Mucosa of stomach (tissue), 1 donor: ENCODE measurements at regions not wholly inside any gene's neighbourhood (a gene's known extent, or its start where the extent isn't known, plus 50 kb on each side); places are given as distances from the start of the nearest gene placed in this dataset.

Experiments
- H3K27me3 ChIP-seq: one replicate; pipeline ENCODE4 v1.7.0; 2013; ENCODE audit warnings: mild to moderate bottlenecking, low read length; ENCODE audit not compliant: control insufficient read depth, insufficient read depth
- H3K36me3 ChIP-seq: one replicate; pipeline ENCODE4 v1.7.0; 2013; ENCODE audit warnings: low read length; ENCODE audit not compliant: control insufficient read depth, insufficient read depth
- H3K4me1 ChIP-seq: one replicate; pipeline ENCODE4 v1.7.0; 2013; ENCODE audit warnings: mild to moderate bottlenecking, low read length; ENCODE audit not compliant: control insufficient read depth, insufficient read depth
- H3K4me3 ChIP-seq: one replicate; pipeline ENCODE4 v1.7.0; 2013; ENCODE audit warnings: low read length
- H3K9ac ChIP-seq: one replicate; pipeline ENCODE4 v1.7.0; 2013; ENCODE audit warnings: mild to moderate bottlenecking, low read length, moderate library complexity
- H3K9me3 ChIP-seq: one replicate; pipeline ENCODE4 v1.7.0; 2013; ENCODE audit warnings: mild to moderate bottlenecking, low read length, moderate library complexity; ENCODE audit not compliant: control insufficient read depth
- donor health status: Pancreatic carcinoma.

DNA sequence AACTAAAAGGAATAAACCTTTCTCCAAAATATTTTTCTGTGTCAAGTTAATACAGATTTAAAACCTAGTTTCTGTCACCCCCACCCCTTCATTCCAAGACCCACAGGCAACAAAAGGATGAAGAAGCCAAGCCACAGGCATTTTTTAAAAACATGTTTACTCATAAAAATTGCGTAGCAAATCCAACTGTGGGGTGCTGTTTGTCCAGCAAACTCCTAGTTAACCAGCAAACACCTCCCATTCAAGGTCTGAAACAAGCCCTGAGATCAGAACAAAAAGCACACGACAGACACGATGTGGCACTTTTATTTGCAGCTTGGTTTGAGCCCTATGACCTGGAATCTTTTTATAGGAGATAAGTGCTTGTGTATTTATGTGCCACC lies 149.9 kb upstream of the CAMK1G start:
- no peak overlapping the region for H3K9ac ChIP-seq
- H3K9me3 ChIP-seq, result no peaks in the 10 kb centered on the region
- H3K4me3 ChIP-seq, result no peak overlapping the region
- no peaks in the 10 kb centered on the region for H3K27me3 ChIP-seq
- no peaks in the 10 kb centered on the region for H3K4me1 ChIP-seq
- H3K36me3 ChIP-seq, result no peaks in the 10 kb centered on the region

DNA sequence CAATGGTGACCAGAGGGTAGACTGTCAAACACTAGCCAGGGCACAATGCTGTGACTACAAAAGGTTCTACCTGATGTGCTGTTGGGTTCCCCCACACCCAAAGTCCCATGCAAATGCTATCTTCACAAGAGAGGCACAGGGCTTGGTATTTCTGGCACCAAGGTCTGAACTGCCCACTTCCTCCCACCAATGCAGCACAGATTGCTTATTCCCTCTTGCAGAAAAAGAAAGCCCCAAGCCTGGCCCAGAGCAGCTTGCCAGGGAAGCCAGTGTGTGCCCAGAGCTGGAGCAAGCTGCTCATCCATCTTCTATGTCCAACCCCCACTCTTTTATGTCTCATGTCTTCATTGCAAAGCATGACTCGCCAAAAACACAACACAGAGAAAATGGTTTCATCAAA lies 149.4 kb upstream of the CAMK1G start:
- no peak overlapping the region for H3K4me3 ChIP-seq
- no peak overlapping the region for H3K9ac ChIP-seq
- H3K36me3 ChIP-seq, result no peaks in the 10 kb centered on the region
- no peaks in the 10 kb centered on the region for H3K9me3 ChIP-seq
- no peaks in the 10 kb centered on the region for H3K4me1 ChIP-seq
- no peaks in the 10 kb centered on the region for H3K27me3 ChIP-seq

DNA sequence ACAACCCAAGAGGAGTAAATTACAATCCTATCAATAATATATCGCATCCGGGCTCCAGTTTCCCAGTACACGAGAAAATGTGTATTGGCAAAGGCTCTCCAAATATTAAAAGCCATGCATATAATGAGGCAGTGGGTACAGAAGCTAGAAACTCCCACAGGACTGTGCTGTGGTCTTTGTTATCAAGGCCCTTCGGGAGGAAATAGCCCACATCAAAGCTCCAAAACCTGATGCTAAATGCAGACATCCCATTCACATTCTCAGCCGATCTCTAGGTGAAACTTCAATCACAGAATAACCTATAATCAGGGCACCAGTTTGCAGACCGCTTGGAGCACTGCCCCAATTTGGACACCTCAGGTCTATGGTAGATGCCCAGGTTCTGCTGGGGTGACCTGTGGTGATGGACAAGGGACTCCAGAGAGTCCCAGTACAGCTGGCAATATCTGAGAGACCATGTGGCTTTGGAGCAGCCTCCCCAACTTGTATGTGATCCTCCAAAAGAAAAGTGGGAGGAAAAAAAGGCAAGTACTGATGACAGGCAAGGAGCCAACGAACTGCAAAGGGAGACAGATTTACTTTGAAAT lies 148.8 kb upstream of the CAMK1G start:
- H3K36me3 ChIP-seq, result no peaks in the 10 kb centered on the region
- H3K9ac ChIP-seq, result no peak overlapping the region
- no peaks in the 10 kb centered on the region for H3K27me3 ChIP-seq
- H3K4me3 ChIP-seq, result no peak overlapping the region
- H3K4me1 ChIP-seq, result no peaks in the 10 kb centered on the region
- no peaks in the 10 kb centered on the region for H3K9me3 ChIP-seq

DNA sequence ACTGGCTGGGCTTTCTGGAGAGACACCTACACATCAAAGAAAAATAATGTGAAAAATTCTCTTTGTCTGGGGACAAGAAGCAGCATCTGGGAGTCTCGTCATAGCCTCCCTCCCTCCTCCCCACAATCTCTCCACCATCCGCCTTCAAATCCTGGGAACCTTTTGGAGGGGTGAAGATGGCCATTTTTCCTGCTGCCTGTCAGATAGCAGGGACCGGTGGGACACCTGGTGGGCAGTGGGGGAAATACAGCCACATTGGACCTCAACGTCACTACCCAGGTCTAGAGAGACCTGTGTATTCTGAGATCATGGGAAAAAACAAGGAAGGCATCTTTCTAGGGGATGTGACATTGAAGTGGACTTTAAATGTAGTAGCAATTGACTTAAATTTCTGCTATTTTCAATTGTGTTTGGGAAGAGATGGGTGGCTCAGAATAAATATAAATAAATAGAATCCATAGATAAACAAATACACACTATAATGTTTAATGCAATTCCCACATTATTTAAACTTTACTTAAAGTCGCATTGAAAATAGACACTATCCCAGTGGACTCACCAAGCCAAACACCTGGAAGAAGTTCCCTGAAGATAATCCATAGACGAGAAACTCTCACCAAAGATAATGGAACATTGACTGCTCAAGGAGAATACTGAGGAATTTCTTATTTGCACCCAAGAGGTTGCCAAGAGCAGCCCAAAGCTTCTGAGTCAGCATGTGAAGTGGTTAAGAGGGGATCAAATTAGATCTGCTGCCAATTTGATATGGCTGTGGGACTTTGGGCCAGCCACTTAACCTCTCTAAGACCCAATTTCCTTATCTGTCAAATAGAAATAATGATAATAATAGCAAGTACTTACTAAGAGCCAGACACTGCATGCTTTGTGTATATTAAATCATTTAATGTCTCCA lies 147.6 kb upstream of the CAMK1G start:
- no peaks in the 10 kb centered on the region for H3K36me3 ChIP-seq
- H3K9me3 ChIP-seq, result no peaks in the 10 kb centered on the region
- H3K4me1 ChIP-seq, result no peaks in the 10 kb centered on the region
- H3K4me3 ChIP-seq, result no peak overlapping the region
- no peaks in the 10 kb centered on the region for H3K27me3 ChIP-seq
- no peak overlapping the region for H3K9ac ChIP-seq

DNA sequence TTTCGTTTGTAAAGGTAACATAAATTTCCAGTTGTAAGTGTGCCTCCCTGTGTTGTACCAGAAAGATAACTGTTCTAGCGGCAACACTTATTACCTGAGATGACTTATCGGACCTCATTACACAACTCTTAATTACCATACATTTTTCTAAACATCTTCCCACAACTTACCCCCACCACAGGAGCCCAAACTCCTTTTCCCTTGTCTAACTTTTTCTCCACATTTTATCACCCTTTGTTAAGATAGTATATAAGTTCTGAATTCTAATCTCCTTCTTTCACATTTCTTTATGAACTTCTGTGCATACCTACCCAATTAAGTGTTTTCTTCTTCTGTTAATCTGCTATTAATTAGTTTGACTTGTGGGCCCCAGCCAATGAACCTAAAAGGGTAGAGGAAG lies 143.7 kb upstream of the CAMK1G start:
- no peaks in the 10 kb centered on the region for H3K4me1 ChIP-seq
- H3K27me3 ChIP-seq, result no peaks in the 10 kb centered on the region
- H3K4me3 ChIP-seq, result no peak overlapping the region
- H3K9me3 ChIP-seq, result no peaks in the 10 kb centered on the region
- no peak overlapping the region for H3K9ac ChIP-seq
- H3K36me3 ChIP-seq, result no peaks in the 10 kb centered on the region

DNA sequence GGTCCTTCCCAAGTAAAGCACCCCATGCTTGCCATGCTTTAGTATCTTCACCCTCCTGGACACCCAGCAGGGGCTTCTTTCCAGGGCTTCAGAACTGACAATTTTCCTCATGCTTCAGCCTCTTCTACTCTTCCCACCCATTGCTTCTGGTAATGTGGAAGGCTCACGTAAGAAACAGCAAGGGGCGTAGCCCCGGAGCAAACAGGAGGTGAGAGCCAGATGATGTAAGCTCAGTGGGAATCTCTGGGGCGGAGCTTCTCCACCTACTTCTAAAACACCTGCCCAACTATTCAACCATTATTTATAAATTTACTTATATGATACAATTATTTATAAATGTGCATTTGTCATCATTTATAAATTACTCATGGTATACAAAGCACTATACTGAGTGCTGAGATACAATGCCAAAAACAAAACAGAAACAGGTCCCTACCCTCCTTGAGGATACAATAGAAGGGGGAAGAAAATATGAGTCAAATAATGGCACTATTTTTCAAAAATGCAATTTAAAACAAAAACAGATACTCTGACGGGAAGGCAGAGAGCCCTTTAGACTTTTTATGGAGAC lies 140.1 kb upstream of the CAMK1G start:
- Histone ChIP-seq H3K4me1 (no peaks in the 10 kb centered on the region), H3K36me3 (no peaks in the 10 kb centered on the region), H3K27me3 (no peaks in the 10 kb centered on the region), H3K4me3 (no peak overlapping the region), H3K9ac (no peak overlapping the region), H3K9me3 (no peaks in the 10 kb centered on the region)

DNA sequence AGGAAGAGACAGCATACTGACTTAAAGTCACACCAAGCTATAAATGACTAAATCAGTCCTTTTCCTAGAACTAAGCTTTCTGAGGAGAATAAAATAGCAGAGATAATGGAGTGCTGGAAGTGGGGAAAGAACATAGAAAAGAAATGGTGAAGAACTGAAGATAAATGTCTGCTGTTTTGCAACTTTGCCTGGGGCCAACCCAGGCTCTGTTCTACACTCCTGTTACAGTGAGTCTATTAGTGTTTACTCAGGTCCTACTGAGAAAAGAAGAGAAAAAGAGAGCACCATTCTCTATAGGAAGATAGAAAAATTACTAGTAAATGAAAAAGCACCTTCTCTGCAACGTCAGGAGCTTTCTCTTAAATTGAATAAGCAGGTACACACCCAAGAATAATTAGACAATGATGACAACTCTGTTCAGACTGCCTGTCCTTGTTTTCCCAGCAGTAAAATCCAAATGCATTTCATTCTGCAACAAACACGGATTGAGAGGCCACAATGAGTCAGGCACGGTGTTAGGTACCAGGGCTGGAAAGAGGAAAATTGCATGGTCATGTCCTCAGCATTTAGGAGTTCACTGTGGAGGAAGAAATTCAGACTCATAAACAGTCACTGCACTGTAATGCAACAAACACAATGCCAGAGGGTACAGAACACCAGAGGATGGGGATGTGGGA lies 139.4 kb upstream of the CAMK1G start:
- no peaks in the 10 kb centered on the region for H3K9me3 ChIP-seq
- H3K36me3 ChIP-seq, result no peaks in the 10 kb centered on the region

DNA sequence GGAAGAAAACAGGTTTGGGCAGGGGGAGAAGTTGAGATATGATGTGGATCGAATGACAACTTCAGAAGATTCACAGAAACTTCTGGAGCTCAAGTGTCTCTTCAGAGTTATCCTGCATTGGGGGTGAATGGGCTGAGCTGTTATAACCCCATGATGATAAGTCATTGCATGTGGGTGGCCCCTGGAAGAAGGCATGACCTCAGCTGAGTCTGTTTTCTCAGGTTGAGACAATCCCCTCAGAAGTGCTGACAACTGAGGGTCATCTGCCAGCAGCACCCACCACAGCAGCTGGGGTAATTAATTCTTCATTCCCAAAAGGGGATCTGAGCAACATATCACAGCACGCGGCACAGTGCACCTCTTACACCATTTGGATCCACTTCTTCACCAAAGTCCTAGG lies 138.6 kb upstream of the CAMK1G start:
- no peaks in the 10 kb centered on the region for H3K9me3 ChIP-seq
- H3K9ac ChIP-seq, result no peak overlapping the region
- H3K27me3 ChIP-seq, result no peaks in the 10 kb centered on the region
- no peaks in the 10 kb centered on the region for H3K4me1 ChIP-seq
- no peaks in the 10 kb centered on the region for H3K36me3 ChIP-seq
- no peak overlapping the region for H3K4me3 ChIP-seq

More for the DNA sequence above, 139.4 kb upstream of the CAMK1G start:
- Histone ChIP-seq H3K4me1 (no peaks in the 10 kb centered on the region), H3K4me3 (no peak overlapping the region), H3K9ac (no peak overlapping the region), H3K27me3 (no peaks in the 10 kb centered on the region)

DNA sequence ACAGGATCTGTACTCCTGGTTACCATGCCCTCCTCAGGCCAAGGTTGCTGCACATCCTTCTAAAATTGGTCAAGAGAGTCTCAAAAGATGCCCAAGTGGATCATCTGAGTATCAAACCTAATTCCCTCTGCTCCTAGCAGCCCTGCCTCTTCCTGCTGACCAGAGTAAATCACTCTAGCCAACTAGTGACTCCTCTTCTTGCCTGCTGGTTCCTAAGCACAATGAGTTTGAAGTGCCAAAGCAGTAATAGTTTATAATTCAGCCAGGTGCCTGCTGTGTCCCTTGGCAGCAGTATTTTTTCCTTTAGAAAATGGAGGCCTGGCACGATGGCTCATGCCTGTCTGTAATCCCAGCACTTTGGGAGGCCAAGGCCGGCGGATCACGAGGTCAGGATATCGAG lies 137.9 kb upstream of the CAMK1G start:
- Histone ChIP-seq H3K4me1 (no peaks in the 10 kb centered on the region), H3K4me3 (no peak overlapping the region), H3K9me3 (no peaks in the 10 kb centered on the region), H3K27me3 (no peaks in the 10 kb centered on the region), H3K9ac (no peak overlapping the region), H3K36me3 (no peaks in the 10 kb centered on the region)

DNA sequence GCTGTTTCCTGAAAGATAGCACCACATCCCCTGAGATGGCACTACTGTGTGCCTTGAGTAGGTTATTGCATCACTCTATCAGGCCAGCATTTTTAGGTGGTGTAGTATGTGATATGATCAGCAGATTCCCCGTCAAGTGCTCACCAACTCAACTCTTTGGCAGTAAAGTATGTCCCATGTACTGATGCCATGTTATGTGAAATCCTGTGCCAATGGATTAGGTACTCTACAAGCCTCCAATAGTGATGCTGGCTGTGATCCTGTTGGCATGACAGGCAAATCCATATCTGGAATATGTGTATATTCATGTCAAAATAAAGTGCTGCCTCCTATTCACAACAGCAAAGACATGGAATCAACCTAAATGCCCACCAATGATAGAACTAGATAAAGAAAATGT lies 137.2 kb upstream of the CAMK1G start:
- Histone ChIP-seq H3K27me3 (no peaks in the 10 kb centered on the region), H3K4me1 (no peaks in the 10 kb centered on the region), H3K4me3 (no peak overlapping the region), H3K9me3 (no peaks in the 10 kb centered on the region), H3K9ac (no peak overlapping the region), H3K36me3 (no peaks in the 10 kb centered on the region)

DNA sequence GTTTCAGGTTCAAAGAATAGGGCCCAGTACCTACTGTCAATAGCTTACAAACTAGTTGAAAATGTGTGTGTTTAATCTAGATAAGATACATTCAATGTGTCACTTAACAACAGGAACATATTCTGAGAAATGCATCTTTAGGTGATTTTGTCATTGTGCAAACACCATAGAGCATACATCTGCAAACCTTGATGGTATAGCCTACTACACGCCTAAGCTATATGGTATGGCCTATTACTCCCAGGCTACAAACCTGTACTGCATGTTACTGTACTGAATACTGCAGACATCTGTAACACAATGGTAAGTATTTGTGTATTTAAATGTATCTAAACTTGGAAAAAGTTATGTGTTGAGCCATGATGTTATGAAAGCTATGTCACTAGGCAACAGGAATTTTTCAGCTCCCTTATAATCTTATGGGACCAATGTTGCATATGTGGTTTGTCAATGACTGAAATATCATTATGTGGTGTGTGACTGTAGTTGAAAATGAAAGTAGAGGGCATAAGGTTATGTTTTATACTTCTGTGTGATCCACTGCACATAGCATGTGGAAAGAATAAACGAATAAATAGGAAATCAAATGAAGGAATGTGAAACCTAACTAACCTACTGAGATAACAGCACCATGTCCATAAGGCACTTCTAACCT lies 129.0 kb upstream of the CAMK1G start:
- Histone ChIP-seq H3K4me3 (no peak overlapping the region), H3K9ac (no peak overlapping the region), H3K27me3 (no peaks in the 10 kb centered on the region), H3K36me3 (no peaks in the 10 kb centered on the region), H3K9me3 (no peaks in the 10 kb centered on the region), H3K4me1 (no peaks in the 10 kb centered on the region)
